ENCODE measurements at regions not wholly inside any gene's neighbourhood (a gene's known extent, or its start where the extent isn't known, plus 50 kb on each side); places are given as distances from the start of the nearest gene placed in this dataset.
"Not testable (repeated sequence)": the region's sequence is repeated elsewhere in the genome, so short reads cannot be mapped to it uniquely, and the experiment has no call there.

GRCh38 chr4:18454349-18454748 lies 432.8 kb upstream of the LCORL start:
- DNase-seq, result no peak
- H3K9me3 ChIP-seq (replicated peaks), result no peaks in the 10 kb centered on the region
- no peaks in the 10 kb centered on the region for H3K27me3 ChIP-seq
- no peaks in the 10 kb centered on the region for H3K36me3 ChIP-seq
- H3K4me3 ChIP-seq, result no peak overlapping the region
- H3K4me1 ChIP-seq, result no peaks in the 10 kb centered on the region
- no peak overlapping the region for H3K27ac ChIP-seq

DNA sequence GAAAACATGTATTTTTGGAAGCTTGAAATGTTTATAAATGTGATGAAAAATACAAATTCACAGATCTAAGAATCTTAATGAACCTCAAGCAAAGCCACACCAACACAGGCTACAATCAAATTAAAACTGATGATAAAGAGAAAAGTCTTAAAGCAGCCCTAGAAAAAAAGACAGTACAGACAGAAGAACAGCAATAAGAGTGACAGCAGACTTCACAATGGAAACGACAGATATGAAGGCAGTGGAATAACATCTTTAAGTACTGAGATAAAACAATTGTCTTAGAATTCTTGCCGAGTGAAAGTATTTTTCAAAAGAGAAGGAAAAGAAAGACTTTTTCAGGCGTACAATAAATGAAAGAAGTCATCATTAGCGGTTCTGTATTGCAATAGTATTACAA lies 423.6 kb upstream of the LCORL start:
- DNase-seq, result no peak
- Histone ChIP-seq H3K36me3 (no peaks in the 10 kb centered on the region), H3K4me1 (no peaks in the 10 kb centered on the region), H3K4me3 (no peak overlapping the region), H3K27me3 (no peaks in the 10 kb centered on the region), H3K9me3 (replicated peaks) (no peaks in the 10 kb centered on the region), H3K27ac (no peak overlapping the region)

GRCh38 chr4:18444206-18444605 lies 422.7 kb upstream of the LCORL start:
- Histone ChIP-seq H3K9me3 (replicated peaks) (no peaks in the 10 kb centered on the region), H3K4me1 (no peaks in the 10 kb centered on the region), H3K27ac (no peak overlapping the region), H3K36me3 (no peaks in the 10 kb centered on the region), H3K4me3 (no peak overlapping the region), H3K27me3 (no peaks in the 10 kb centered on the region)
- DNase-seq, result no peak

DNA sequence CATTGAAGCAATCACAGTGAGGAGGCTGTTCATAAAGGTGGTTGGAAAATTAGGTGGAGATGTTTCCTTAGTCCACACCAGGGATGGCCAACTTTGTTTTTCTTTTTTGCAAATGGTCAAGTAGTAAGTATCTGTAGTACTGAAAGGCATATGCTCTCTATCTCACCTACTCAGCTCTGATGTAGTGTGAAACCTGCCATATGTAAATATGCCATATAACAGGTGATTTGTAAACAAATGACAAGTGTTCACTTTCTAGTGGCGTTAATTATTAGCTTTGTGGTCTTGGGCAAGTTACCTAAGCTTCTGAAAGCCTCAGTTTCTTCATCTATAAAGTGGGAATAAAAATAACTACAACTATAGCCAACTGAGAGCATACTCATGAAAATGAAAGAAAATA lies 421.4 kb upstream of the LCORL start:
- H3K27ac ChIP-seq, result no peak overlapping the region
- H3K36me3 ChIP-seq, result no peaks in the 10 kb centered on the region

DNA sequence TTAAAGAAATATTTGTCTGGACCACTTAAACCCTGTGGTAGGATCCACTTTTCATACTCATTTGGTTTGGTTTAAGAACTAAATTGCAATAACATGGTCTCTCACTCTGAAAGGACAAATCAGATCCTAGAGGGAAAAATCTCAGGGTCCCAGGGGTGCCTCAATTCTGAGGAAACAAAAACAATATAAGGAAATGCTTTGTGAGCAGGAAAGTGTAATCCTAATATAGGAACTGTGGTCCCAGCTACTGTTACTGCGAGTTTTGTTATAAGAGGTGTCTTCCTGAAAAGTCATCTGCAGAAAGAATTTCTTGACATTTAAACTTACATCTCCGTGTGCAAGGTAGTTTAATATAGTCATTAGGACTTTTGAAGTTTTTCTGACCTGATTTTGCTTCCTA lies 420.1 kb upstream of the LCORL start:
- no peaks in the 10 kb centered on the region for H3K27me3 ChIP-seq
- no peaks in the 10 kb centered on the region for H3K4me1 ChIP-seq
- H3K4me3 ChIP-seq, result no peak overlapping the region
- H3K36me3 ChIP-seq, result no peaks in the 10 kb centered on the region
- DNase-seq, result no peak
- no peaks in the 10 kb centered on the region for H3K9me3 ChIP-seq (replicated peaks)
- H3K27ac ChIP-seq, result no peak overlapping the region

More for the DNA sequence above, 421.4 kb upstream of the LCORL start:
- H3K27me3 ChIP-seq, result no peaks in the 10 kb centered on the region
- H3K4me1 ChIP-seq, result no peaks in the 10 kb centered on the region
- H3K4me3 ChIP-seq, result no peak overlapping the region
- no peak for DNase-seq
- no peaks in the 10 kb centered on the region for H3K9me3 ChIP-seq (replicated peaks)

DNA sequence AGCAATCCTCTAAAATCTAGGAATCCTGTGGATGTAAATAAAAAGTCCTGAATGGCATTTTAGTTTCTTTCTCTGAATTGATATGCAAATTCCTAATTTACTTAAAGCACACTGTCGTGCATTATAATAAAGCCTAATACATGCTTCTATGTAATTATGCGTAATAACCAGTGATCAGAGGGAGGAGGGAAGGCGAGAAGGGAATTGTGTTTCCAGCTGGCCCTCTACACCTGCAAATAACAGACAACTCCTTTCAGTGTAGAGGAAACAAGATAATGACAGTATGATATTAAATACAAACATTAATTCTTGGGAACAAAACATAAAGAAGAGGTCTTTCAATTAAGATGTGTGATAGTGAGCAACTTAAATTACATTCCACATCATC lies 419.6 kb upstream of the LCORL start:
- no peak overlapping the region for H3K4me3 ChIP-seq
- no peaks in the 10 kb centered on the region for H3K27me3 ChIP-seq
- H3K36me3 ChIP-seq, result no peaks in the 10 kb centered on the region
- DNase-seq, result no peak
- no peak overlapping the region for H3K27ac ChIP-seq
- no peaks in the 10 kb centered on the region for H3K9me3 ChIP-seq (replicated peaks)
- no peaks in the 10 kb centered on the region for H3K4me1 ChIP-seq

GRCh38 chr4:18440527-18441202 lies 419.1 kb upstream of the LCORL start:
- H3K4me3 ChIP-seq, result no peak overlapping the region
- H3K27me3 ChIP-seq, result no peaks in the 10 kb centered on the region
- H3K36me3 ChIP-seq, result no peaks in the 10 kb centered on the region

DNA sequence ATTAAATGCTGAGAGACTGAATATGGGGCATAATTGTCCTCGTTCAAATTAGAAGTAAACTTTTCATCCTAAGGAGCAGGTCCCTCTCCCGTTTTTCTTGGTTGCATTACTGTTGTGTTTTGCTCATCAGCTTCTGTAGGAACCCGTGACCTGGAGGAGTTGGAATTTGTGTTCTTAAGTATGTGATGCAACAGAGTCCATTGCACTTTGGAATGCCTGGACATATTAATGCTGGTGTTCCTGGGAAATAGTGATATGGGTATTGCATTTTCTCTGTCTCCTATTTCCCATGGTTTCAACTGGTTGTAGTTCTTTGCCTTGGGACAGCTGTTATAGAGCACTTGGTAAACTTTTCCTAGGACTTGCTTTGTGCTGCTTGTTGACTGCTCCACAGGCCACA lies 417.8 kb upstream of the LCORL start:
- Histone ChIP-seq H3K27me3 (no peaks in the 10 kb centered on the region), H3K9me3 (replicated peaks) (no peaks in the 10 kb centered on the region), H3K4me3 (no peak overlapping the region), H3K4me1 (no peaks in the 10 kb centered on the region), H3K36me3 (no peaks in the 10 kb centered on the region), H3K27ac (no peak overlapping the region)
- DNase-seq, result no peak

More at GRCh38 chr4:18440527-18441202, 419.1 kb upstream of the LCORL start:
- Histone ChIP-seq H3K27ac (no peak overlapping the region), H3K9me3 (replicated peaks) (no peaks in the 10 kb centered on the region), H3K4me1 (no peaks in the 10 kb centered on the region)
- no peak for DNase-seq

DNA sequence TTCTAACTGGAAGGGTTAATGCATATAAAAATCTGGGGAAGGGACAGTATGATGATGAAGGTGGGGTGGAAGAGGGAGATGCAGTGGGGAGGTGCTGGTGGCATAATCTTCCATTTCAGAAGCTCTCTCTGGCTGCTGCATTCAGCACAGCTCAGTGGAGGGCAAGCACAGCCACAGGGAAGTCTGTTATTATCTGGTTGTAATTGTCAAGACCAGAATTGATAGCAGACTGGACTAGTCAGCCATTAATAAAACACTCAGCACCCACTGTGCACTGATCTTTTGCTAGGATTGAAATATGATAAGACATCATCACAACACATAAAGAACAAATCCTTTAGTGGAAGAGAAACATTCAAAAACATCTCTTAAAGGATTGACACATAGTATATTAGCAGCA lies 414.2 kb upstream of the LCORL start:
- no peaks in the 10 kb centered on the region for H3K4me1 ChIP-seq
- H3K36me3 ChIP-seq, result no peaks in the 10 kb centered on the region
- no peaks in the 10 kb centered on the region for H3K9me3 ChIP-seq (replicated peaks)
- H3K4me3 ChIP-seq, result no peak overlapping the region
- H3K27me3 ChIP-seq, result no peaks in the 10 kb centered on the region
- no peak overlapping the region for H3K27ac ChIP-seq
- no peak for DNase-seq

DNA sequence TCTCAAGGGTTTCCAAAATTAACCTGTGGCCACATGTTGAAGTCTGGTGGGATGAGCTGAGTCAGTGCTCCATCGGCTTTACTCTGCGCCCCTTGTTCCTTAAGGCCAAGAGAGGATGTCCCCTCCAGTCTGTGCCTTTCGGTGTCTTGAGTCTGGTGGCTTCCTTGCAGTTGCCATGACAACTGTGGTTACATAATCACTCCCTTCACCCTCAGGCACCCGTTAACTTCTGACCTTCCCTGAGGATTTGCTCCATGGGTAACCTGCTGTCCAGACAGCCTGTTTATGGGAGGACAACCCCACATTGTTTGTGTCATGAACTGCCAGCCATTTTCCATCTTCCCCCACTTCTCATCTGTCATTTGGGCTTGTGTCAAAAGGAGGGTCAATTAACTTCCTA lies 401.1 kb upstream of the LCORL start:
- Histone ChIP-seq H3K27ac (no peak overlapping the region), H3K4me1 (no peaks in the 10 kb centered on the region), H3K9me3 (replicated peaks) (no peaks in the 10 kb centered on the region), H3K36me3 (no peaks in the 10 kb centered on the region), H3K4me3 (no peak overlapping the region), H3K27me3 (no peaks in the 10 kb centered on the region)
- no peak for DNase-seq

DNA sequence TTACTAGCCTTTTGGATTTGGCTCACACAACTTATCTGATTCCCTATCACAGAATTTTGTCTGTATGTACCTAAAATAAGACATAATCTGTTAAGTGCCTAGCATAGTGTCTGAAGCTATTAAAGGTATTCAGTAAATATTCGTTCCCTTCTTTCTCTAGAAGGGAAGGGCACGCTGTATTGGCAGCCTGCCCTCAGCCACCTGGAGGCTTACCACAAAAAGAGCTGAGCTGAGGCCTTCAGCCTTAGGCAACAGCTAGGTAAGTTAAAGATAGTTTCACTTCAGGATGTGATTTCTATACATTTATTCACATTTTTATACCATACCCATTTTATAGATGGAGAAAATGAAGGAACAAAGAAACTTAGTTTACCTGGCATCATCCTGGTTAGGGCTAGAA lies 400.0 kb upstream of the LCORL start:
- H3K4me1 ChIP-seq, result no peaks in the 10 kb centered on the region
- H3K9me3 ChIP-seq (replicated peaks), result no peaks in the 10 kb centered on the region
- no peaks in the 10 kb centered on the region for H3K27me3 ChIP-seq
- H3K36me3 ChIP-seq, result no peaks in the 10 kb centered on the region
- H3K4me3 ChIP-seq, result no peak overlapping the region
- no peak for DNase-seq
- H3K27ac ChIP-seq, result no peak overlapping the region

DNA sequence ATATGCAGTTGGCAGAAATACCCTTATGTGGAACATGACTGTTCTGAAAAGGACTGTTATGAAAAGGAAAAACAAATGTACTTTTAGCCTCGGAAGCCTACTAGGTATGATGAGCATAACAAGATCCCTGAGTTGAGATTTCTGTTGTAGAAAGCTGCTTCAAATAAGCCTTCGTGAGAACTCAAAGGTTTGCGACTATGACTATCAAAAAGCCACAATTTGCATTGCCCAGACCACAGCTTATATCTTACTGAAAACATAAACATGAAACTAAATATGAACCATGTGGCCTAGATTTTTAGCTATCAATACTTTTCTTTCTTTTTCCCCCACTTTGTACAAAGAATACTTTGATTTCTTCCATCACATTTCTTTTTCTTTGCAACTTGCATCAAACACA lies 398.2 kb upstream of the LCORL start:
- Histone ChIP-seq H3K36me3 (no peaks in the 10 kb centered on the region), H3K4me1 (no peaks in the 10 kb centered on the region), H3K27me3 (no peaks in the 10 kb centered on the region), H3K4me3 (no peak overlapping the region), H3K27ac (no peak overlapping the region), H3K9me3 (replicated peaks) (no peaks in the 10 kb centered on the region)
- DNase-seq, result no peak

GRCh38 chr4:18418195-18418898 lies 396.8 kb upstream of the LCORL start:
- H3K27me3 ChIP-seq; H3K4me3 ChIP-seq; H3K36me3 ChIP-seq; H3K27ac ChIP-seq; H3K9me3 ChIP-seq (replicated peaks); H3K4me1 ChIP-seq; DNase-seq: not testable (repeated sequence)

GRCh38 chr4:18417651-18418050 lies 396.1 kb upstream of the LCORL start:
- not testable (repeated sequence) for H3K27me3 ChIP-seq

DNA sequence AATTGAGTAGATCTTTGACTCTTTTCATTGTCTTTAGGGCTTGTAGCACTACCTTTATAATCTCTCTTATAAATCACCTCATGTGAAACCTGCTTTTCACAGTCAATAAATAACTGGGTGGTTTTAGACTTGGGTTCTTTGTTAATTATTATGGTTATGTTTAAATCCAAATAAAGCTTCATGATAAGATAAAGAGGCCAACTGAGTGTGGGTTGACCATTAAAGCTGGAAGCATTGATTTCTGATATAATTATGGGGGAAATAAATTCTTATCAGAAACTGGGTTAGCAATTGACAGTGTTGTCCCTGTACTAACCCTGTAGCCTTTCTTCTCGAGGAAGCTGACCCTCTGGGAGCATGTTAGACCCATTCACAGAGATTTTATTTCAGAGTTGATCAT lies 384.7 kb upstream of the LCORL start:
- H3K36me3 ChIP-seq, result no peaks in the 10 kb centered on the region
- DNase-seq, result no peak
- H3K4me1 ChIP-seq, result no peaks in the 10 kb centered on the region
- no peak overlapping the region for H3K4me3 ChIP-seq
- H3K27me3 ChIP-seq, result 0 out of 2 replicates have a peak, but pooled peaks cover under 1% of the 10 kb centered on the region
- H3K9me3 ChIP-seq (replicated peaks), result no peaks in the 10 kb centered on the region
- no peak overlapping the region for H3K27ac ChIP-seq

More at GRCh38 chr4:18417651-18418050, 396.1 kb upstream of the LCORL start:
- not testable (repeated sequence) for H3K9me3 ChIP-seq (replicated peaks); H3K4me3 ChIP-seq; H3K27ac ChIP-seq; DNase-seq; H3K36me3 ChIP-seq; H3K4me1 ChIP-seq

DNA sequence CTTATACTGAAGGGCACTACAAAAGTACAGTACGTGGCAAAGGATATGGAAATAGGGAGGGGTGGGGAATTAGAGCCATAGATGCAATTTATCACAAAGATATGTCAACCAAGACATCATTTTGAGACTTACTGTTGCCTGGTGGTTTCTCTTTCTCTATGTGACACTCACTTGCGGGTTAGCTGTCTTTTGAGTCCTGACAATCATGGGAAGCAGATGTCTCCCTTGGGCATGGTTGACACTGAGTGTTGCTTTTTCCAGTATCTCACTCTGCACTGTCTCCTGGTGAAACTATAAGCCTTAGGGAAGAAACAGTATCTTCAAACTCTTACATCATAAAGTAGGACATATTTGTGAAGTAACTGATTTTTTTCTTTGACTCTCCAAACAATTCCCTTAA lies 383.5 kb upstream of the LCORL start:
- 0 out of 2 replicates have a peak, but pooled peaks cover 5% of the 10 kb centered on the region for H3K27me3 ChIP-seq
- H3K4me1 ChIP-seq, result no peaks in the 10 kb centered on the region
- H3K27ac ChIP-seq, result no peak overlapping the region
- no peaks in the 10 kb centered on the region for H3K9me3 ChIP-seq (replicated peaks)
- no peak for DNase-seq
- no peaks in the 10 kb centered on the region for H3K36me3 ChIP-seq
- no peak overlapping the region for H3K4me3 ChIP-seq

Data from SJCRH30 (cell line).